Thymus (tissue), 11 donors: ENCODE measurements at regions not wholly inside any gene's neighbourhood (a gene's known extent, or its start where the extent isn't known, plus 50 kb on each side); places are given as distances from the start of the nearest gene placed in this dataset.
"Not testable (repeated sequence)": the region's sequence is repeated elsewhere in the genome, so short reads cannot be mapped to it uniquely, and the experiment has no call there.

Source experiments
- DNase-seq, 9 donors: peaks; one replicate each; pipeline ENCODE4 v3.0.0-alpha.2; 2013; ENCODE audit warnings: low spot score in 9 of 9, low read depth in 6 of 9, missing footprints in 1 of 9
- H3K27ac ChIP-seq, 2 donors: one replicate each; pipeline ENCODE4 v1.5.1; 2013; ENCODE audit warnings: control low read depth in 1 of 2, low read depth in 1 of 2, low read length in 1 of 2, mild to moderate bottlenecking in 1 of 2, moderate library complexity in 1 of 2
- H3K27me3 ChIP-seq, 2 donors: one replicate each; pipeline ENCODE4 v1.5.1; 2013; ENCODE audit warnings: low read length in 1 of 2; ENCODE audit not compliant: control insufficient read depth in 2 of 2, insufficient read depth in 1 of 2
- H3K36me3 ChIP-seq, 2 donors: one replicate each; pipeline ENCODE4 v1.5.1; 2013; ENCODE audit warnings: low read length in 1 of 2, mild to moderate bottlenecking in 1 of 2, moderate library complexity in 1 of 2; ENCODE audit not compliant: control insufficient read depth in 2 of 2, insufficient read depth in 2 of 2
- H3K4me1 ChIP-seq, 2 donors: one replicate each; pipeline ENCODE4 v1.5.1; 2013; ENCODE audit warnings: low read length in 2 of 2; ENCODE audit not compliant: control insufficient read depth in 2 of 2, insufficient read depth in 2 of 2
- H3K4me3 ChIP-seq, 2 donors: one replicate each; pipeline ENCODE4 v1.5.1; 2013; ENCODE audit warnings: low read length in 2 of 2, control low read depth in 1 of 2, mild to moderate bottlenecking in 1 of 2
- H3K9me3 ChIP-seq, 2 donors: one replicate each; pipeline ENCODE4 v1.5.1; 2013; ENCODE audit warnings: low read length in 1 of 2, mild to moderate bottlenecking in 1 of 2; ENCODE audit not compliant: control insufficient read depth in 2 of 2, insufficient read depth in 1 of 2
- WGBS: extraction: QIAGEN DNeasy Blood & Tissue Kit; methylation state at CpG from one replicate; pipeline ENCODE4 v1.1.7; 2013; 5-methylcytosine and 5-hydroxymethylcytosine counted together
- donor health status: healthy.

GRCh38 chr2:34705551-34706247 is 1106.6 kb upstream of the FAM98A start:
- peaks cover 0 to 4% of the 10 kb centered on the region in 2 donors for H3K9me3 ChIP-seq
- no peaks in the 10 kb centered on the region for H3K4me1 ChIP-seq
- no peaks in the 10 kb centered on the region for H3K36me3 ChIP-seq
- 79% methylated on average over 6 of the region's 6 CpGs for WGBS
- no peak for DNase-seq
- H3K4me3 ChIP-seq, result no peak overlapping the region
- H3K27ac ChIP-seq, result no peak overlapping the region
- H3K27me3 ChIP-seq, result no peaks in the 10 kb centered on the region

DNA sequence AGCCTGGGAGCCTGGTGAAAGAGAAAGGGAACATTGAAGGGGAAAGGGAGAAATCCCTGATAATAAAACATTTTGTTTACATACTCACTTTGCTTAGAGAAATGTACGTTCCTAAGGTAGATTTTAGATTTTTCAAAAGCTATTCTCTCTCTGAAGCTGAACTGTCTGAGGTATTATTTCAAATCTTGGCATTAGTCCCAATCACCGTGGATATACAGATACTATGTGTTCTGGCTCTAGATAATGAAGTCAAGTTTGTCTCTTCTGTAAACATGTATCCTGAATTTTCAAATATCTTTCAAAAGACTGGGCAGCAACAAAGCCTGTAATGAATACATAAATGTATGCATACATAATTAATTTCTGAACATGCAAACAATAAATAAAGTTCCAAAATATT is 1104.2 kb upstream of the FAM98A start:
- Histone ChIP-seq H3K27ac (no peak overlapping the region), H3K36me3 (no peaks in the 10 kb centered on the region), H3K4me3 (no peak overlapping the region), H3K9me3 (peaks cover 0 to 4% of the 10 kb centered on the region in 2 donors), H3K4me1 (no peaks in the 10 kb centered on the region), H3K27me3 (no peaks in the 10 kb centered on the region)
- 88% methylated on average over 2 of the region's 2 CpGs for WGBS
- no peak for DNase-seq

GRCh38 chr2:34702391-34702790 is 1103.3 kb upstream of the FAM98A start:
- not testable (repeated sequence) for H3K9me3 ChIP-seq, DNase-seq, H3K4me3 ChIP-seq, H3K27ac ChIP-seq, H3K4me1 ChIP-seq, H3K27me3 ChIP-seq, H3K36me3 ChIP-seq
- WGBS, result 86% methylated on average over 6 of the region's 6 CpGs

DNA sequence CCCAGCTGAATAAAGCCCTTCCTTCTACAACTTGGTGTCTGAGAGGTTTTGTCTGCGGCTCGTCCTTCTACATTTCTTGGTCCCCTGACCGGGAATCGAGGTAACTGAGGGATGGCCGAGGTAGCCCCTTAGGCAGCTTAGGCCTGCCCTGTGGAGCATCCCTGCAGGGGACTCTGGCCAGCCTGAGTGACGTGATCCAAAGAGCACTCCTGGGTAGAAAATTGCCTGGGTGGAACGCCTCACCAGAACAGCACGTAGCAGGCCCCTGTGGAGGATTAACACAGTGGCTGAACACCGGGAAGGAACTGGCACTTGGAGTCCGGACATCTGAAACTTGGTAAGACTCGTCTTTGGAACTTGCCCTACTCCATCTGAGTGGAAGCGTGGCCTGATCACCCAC is 1078.5 kb upstream of the FAM98A start:
- H3K36me3 ChIP-seq, H3K27ac ChIP-seq, H3K27me3 ChIP-seq, H3K4me3 ChIP-seq, H3K4me1 ChIP-seq, H3K9me3 ChIP-seq, DNase-seq: not testable (repeated sequence)
- 93% methylated on average over 12 of the region's 12 CpGs for WGBS

GRCh38 chr2:34677119-34677531 is 1078.0 kb upstream of the FAM98A start:
- not testable (repeated sequence) for H3K9me3 ChIP-seq, H3K36me3 ChIP-seq, H3K27me3 ChIP-seq, H3K27ac ChIP-seq, H3K4me3 ChIP-seq, H3K4me1 ChIP-seq, DNase-seq
- WGBS, result 87% methylated on average over 3 of the region's 3 CpGs

- peaks cover 0 to 4% of the 10 kb centered on the region in 2 donors for H3K9me3 ChIP-seq
- DNase-seq, result no peak
- no peak overlapping the region for H3K27ac ChIP-seq
- no peak overlapping the region for H3K4me3 ChIP-seq
- no peaks in the 10 kb centered on the region for H3K36me3 ChIP-seq
- H3K27me3 ChIP-seq, result no peaks in the 10 kb centered on the region
- 94% methylated on average over 3 of the region's 3 CpGs for WGBS
- no peaks in the 10 kb centered on the region for H3K4me1 ChIP-seq
Observed at GRCh38 chr2:34670482-34670881, 1071.4 kb upstream of the FAM98A start.

- Histone ChIP-seq H3K4me3 (no peak overlapping the region), H3K27ac (no peak overlapping the region), H3K4me1 (no peaks in the 10 kb centered on the region), H3K36me3 (no peaks in the 10 kb centered on the region), H3K9me3 (peaks cover 0 to 4% of the 10 kb centered on the region in 2 donors), H3K27me3 (no peaks in the 10 kb centered on the region)
- WGBS, result 87% methylated on average over 4 of the region's 4 CpGs
- DNase-seq, result no peak
Observed at GRCh38 chr2:34666821-34667220, 1067.7 kb upstream of the FAM98A start.

DNA sequence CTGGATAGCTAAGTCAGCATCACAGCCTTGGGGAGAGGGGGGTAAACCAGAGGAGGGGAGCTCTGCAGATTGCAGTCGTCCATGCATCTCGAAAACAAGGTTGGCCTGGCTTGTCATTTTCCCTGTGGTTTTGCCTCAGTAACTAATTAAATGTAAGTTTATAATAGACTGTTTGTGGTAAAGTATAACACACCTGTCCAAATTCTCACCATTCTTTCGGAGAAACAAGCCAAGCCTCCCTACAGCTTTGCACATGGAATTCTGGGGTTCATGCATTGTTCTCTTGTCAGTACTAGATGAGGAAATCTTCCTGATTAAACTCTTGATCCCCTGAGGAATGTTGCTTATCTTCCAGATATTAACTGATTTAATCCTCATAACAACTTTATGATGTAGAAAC is 1065.2 kb upstream of the FAM98A start:
- H3K4me3 ChIP-seq, result no peak overlapping the region
- DNase-seq, result no peak
- H3K27ac ChIP-seq, result no peak overlapping the region
- no peaks in the 10 kb centered on the region for H3K4me1 ChIP-seq
- WGBS, result 91% methylated on average over 3 of the region's 3 CpGs
- H3K36me3 ChIP-seq, result no peaks in the 10 kb centered on the region
- H3K9me3 ChIP-seq, result no peaks in the 10 kb centered on the region
- no peaks in the 10 kb centered on the region for H3K27me3 ChIP-seq

- DNase-seq, result no peak
- H3K4me3 ChIP-seq, result no peak overlapping the region
- H3K9me3 ChIP-seq, result no peaks in the 10 kb centered on the region
- H3K36me3 ChIP-seq, result no peaks in the 10 kb centered on the region
- no peaks in the 10 kb centered on the region for H3K4me1 ChIP-seq
- WGBS, result 90% methylated on average over 2 of the region's 2 CpGs
- no peaks in the 10 kb centered on the region for H3K27me3 ChIP-seq
- no peak overlapping the region for H3K27ac ChIP-seq
Observed at GRCh38 chr2:34663314-34663713, 1064.2 kb upstream of the FAM98A start.
